ENCODE measurements at regions not wholly inside any gene's neighbourhood (a gene's known extent, or its start where the extent isn't known, plus 50 kb on each side); places are given as distances from the start of the nearest gene placed in this dataset.

DNA sequence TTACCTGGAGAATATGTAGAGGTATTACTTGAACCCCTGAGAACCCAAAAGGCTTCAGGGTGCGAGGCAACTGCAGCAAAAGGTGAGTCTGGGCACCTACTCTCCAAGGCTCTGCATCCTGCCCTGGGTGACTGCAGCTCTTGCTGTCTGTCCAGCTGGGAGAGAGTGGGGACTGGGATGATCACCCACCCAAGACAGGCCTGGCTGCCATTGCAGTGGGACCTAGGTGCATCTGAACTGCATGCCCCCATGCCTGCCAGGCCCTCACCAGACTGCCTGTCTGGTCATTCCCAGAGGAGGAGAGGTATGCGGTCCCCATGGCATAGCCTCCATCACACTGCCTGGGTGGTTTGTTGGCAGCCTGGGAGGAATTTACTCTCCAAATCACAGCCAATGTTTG is 563.9 kb downstream of the TFAP2A start (continued):
- TF ChIP-seq, protein P1, sequence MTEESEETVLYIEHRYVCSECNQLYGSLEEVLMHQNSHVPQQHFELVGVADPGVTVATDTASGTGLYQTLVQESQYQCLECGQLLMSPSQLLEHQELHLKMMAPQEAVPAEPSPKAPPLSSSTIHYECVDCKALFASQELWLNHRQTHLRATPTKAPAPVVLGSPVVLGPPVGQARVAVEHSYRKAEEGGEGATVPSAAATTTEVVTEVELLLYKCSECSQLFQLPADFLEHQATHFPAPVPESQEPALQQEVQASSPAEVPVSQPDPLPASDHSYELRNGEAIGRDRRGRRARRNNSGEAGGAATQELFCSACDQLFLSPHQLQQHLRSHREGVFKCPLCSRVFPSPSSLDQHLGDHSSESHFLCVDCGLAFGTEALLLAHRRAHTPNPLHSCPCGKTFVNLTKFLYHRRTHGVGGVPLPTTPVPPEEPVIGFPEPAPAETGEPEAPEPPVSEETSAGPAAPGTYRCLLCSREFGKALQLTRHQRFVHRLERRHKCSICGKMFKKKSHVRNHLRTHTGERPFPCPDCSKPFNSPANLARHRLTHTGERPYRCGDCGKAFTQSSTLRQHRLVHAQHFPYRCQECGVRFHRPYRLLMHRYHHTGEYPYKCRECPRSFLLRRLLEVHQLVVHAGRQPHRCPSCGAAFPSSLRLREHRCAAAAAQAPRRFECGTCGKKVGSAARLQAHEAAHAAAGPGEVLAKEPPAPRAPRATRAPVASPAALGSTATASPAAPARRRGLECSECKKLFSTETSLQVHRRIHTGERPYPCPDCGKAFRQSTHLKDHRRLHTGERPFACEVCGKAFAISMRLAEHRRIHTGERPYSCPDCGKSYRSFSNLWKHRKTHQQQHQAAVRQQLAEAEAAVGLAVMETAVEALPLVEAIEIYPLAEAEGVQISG (CRISPR knock-in tag; IDR thresholded peaks at IDR 0.05), result no peak
- TF ChIP-seq ZBTB1 (CRISPR knock-in tag; IDR thresholded peaks at IDR 0.05; ENCODE audit: borderline replicate concordance) (no peak), ZNF33B (CRISPR knock-in tag; IDR thresholded peaks at IDR 0.05) (no peak), ZNF207 (IDR thresholded peaks at IDR 0.05; ENCODE audit: borderline replicate concordance) (no peak), TCF7L2 (IDR thresholded peaks at IDR 0.05; ENCODE audit: low read depth, low read length) (no peak), XRCC5 (optimal IDR thresholded peaks at IDR 0.05; ENCODE audit: low read length) (no peak), ZNF160 (CRISPR knock-in tag; IDR thresholded peaks at IDR 0.05) (no peak)
- TF ChIP-seq, protein P2, sequence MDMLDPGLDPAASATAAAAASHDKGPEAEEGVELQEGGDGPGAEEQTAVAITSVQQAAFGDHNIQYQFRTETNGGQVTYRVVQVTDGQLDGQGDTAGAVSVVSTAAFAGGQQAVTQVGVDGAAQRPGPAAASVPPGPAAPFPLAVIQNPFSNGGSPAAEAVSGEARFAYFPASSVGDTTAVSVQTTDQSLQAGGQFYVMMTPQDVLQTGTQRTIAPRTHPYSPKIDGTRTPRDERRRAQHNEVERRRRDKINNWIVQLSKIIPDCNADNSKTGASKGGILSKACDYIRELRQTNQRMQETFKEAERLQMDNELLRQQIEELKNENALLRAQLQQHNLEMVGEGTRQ (IDR thresholded peaks at IDR 0.05; ENCODE audit: low read depth, low read length), result no peak
- TF ChIP-seq, protein P2 (CRISPR knock-in tag; IDR thresholded peaks at IDR 0.05; ENCODE audit: borderline replicate concordance), result no peak

DNA sequence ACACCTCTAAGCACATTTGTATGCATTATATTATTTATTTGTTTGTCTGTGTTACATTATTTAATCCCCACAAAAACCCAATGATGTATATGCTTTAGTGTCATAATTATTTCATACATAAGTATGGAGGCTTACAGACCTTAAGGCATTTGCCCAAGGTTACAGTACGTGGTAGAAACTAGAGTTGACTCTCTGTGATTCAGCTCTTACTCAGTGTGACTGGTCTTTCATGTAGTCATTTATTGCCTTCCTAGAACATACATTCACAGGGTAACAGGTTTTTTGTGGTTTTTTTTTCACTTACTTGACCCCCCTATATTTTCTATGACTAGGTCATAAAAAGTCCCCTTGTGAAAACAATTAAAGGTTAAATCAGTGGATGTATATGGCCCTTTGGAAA is 566.8 kb downstream of the TFAP2A start:
- Histone ChIP-seq H3K27me3 (ENCODE audit: control insufficient read depth in 1 of 2, insufficient read depth in 2 of 2, low read length in 2 of 2) (no peaks in the 10 kb centered on the region), H3K4me1 (ENCODE audit: insufficient read depth, low read length) (no peaks in the 10 kb centered on the region), H2AFZ (ENCODE audit: low read length) (no peak overlapping the region), H4K20me1 (ENCODE audit: insufficient read depth, low read length) (no peaks in the 10 kb centered on the region), H3K27ac (ENCODE audit: extremely low read length, insufficient read depth, low read length) (no peak overlapping the region), H3K9me3 (ENCODE audit: low read length) (peaks cover 87% of the 10 kb centered on the region), H3K79me2 (ENCODE audit: insufficient read depth, low read length) (no peaks in the 10 kb centered on the region), H3K4me3 (replicated peaks in 1 of 3; ENCODE audit: insufficient read depth in 1 of 3, low read depth in 2 of 3, low read length in 3 of 3) (no peak overlapping the region), H3K4me2 (ENCODE audit: low read depth, low read length) (no peak overlapping the region), H3K36me3 (replicated peaks in 1 of 2; ENCODE audit: control insufficient read depth in 1 of 2, insufficient read depth in 2 of 2, low read length in 2 of 2) (no peaks in the 10 kb centered on the region), H3K9ac (ENCODE audit: insufficient read depth, low read depth, low read length) (no peak overlapping the region)
- ATAC-seq (no peak), FAIRE-seq (no peak), DNase-seq (ENCODE audit: low spot score) (no peak)
- CTCF ChIA-PET (ENCODE audit: low intra/inter-chr PET ratio, low total read pairs), result no interaction called here
- in situ Hi-C loops (cut with HindIII; ENCODE audit: extremely low pct_ligation_motif_present, low pct_unique_long_range_greater_than_20kb), result no loop called here
- TF ChIP-seq ZNF432 (CRISPR knock-in tag; IDR thresholded peaks at IDR 0.05; ENCODE audit: borderline replicate concordance) (no peak), SMAD9 (CRISPR knock-in tag; IDR thresholded peaks at IDR 0.05) (no peak)
- 3% methylated on average over 1 of the region's 1 CpG for WGBS (ENCODE audit: low lambda C conversion rate)
- intact Hi-C loops (cut with micrococcal nuclease; ENCODE audit: unreplicated experiment), result no loop called here
- POLR2A ChIA-PET, result no interaction called here
- BruUV-seq (replicated peaks), result no TSS peak

All from HepG2 (cell line).